ENCODE measurements at regions not wholly inside any gene's neighbourhood (a gene's known extent, or its start where the extent isn't known, plus 50 kb on each side); places are given as distances from the start of the nearest gene placed in this dataset.
"Not testable (repeated sequence)": the region's sequence is repeated elsewhere in the genome, so short reads cannot be mapped to it uniquely, and the experiment has no call there.

- intact Hi-C loops (cut with DNase I), result no loop called here
- DNase-seq, result no peak
- no peak overlapping the region for H3K9ac ChIP-seq (ENCODE audit: low read depth in 2 of 2, low read length in 2 of 2)
- TF ChIP-seq, protein P1, sequence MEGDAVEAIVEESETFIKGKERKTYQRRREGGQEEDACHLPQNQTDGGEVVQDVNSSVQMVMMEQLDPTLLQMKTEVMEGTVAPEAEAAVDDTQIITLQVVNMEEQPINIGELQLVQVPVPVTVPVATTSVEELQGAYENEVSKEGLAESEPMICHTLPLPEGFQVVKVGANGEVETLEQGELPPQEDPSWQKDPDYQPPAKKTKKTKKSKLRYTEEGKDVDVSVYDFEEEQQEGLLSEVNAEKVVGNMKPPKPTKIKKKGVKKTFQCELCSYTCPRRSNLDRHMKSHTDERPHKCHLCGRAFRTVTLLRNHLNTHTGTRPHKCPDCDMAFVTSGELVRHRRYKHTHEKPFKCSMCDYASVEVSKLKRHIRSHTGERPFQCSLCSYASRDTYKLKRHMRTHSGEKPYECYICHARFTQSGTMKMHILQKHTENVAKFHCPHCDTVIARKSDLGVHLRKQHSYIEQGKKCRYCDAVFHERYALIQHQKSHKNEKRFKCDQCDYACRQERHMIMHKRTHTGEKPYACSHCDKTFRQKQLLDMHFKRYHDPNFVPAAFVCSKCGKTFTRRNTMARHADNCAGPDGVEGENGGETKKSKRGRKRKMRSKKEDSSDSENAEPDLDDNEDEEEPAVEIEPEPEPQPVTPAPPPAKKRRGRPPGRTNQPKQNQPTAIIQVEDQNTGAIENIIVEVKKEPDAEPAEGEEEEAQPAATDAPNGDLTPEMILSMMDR (IDR thresholded peaks at IDR 0.05), result no peak
- H3K4me1 ChIP-seq, result no peaks in the 10 kb centered on the region
- no peak overlapping the region for H3K27ac ChIP-seq
- H3K27me3 ChIP-seq, result no peaks in the 10 kb centered on the region
- H3K4me3 ChIP-seq, result no peak overlapping the region
- H3K9me3 ChIP-seq, result no peaks in the 10 kb centered on the region
- H3K36me3 ChIP-seq, result no peaks in the 10 kb centered on the region
Observed at GRCh38 chr3:68560728-68561127, 371.6 kb downstream of the TAFA4 start.

GRCh38 chr3:68535782-68536181 is 396.6 kb downstream of the TAFA4 start:
- intact Hi-C loops (cut with DNase I), result no loop called here
- DNase-seq, result no peak

GRCh38 chr3:68523330-68523729 is 409.0 kb downstream of the TAFA4 start:
- TF ChIP-seq, protein P1 (IDR thresholded peaks at IDR 0.05), result no peak
- Histone ChIP-seq H3K9ac (ENCODE audit: low read depth in 2 of 2, low read length in 2 of 2) (no peak overlapping the region), H3K4me1 (no peaks in the 10 kb centered on the region), H3K4me3 (no peak overlapping the region), H3K27ac (no peak overlapping the region), H3K9me3 (no peaks in the 10 kb centered on the region), H3K36me3 (no peaks in the 10 kb centered on the region), H3K27me3 (no peaks in the 10 kb centered on the region)
- no peak for DNase-seq
- intact Hi-C loops (cut with DNase I), result no loop called here

More at GRCh38 chr3:68535782-68536181, 396.6 kb downstream of the TAFA4 start:
- Histone ChIP-seq H3K4me1 (no peaks in the 10 kb centered on the region), H3K4me3 (no peak overlapping the region), H3K27ac (no peak overlapping the region), H3K9ac (ENCODE audit: low read depth in 2 of 2, low read length in 2 of 2) (no peak overlapping the region), H3K27me3 (no peaks in the 10 kb centered on the region), H3K9me3 (no peaks in the 10 kb centered on the region), H3K36me3 (no peaks in the 10 kb centered on the region)
- TF ChIP-seq, protein P1 (IDR thresholded peaks at IDR 0.05), result no peak

GRCh38 chr3:68515237-68515636 is 417.1 kb downstream of the TAFA4 start:
- DNase-seq, result no peak
- no peaks in the 10 kb centered on the region for H3K36me3 ChIP-seq
- H3K9me3 ChIP-seq, result no peaks in the 10 kb centered on the region
- intact Hi-C loops (cut with DNase I), result no loop called here
- no peak overlapping the region for H3K4me3 ChIP-seq
- TF ChIP-seq, protein P1 (IDR thresholded peaks at IDR 0.05), result no peak
- H3K27me3 ChIP-seq, result no peaks in the 10 kb centered on the region
- no peak overlapping the region for H3K27ac ChIP-seq
- H3K4me1 ChIP-seq, result no peaks in the 10 kb centered on the region
- no peak overlapping the region for H3K9ac ChIP-seq (ENCODE audit: low read depth in 2 of 2, low read length in 2 of 2)

- no peaks in the 10 kb centered on the region for H3K36me3 ChIP-seq
- no peaks in the 10 kb centered on the region for H3K9me3 ChIP-seq
- no peak overlapping the region for H3K27ac ChIP-seq
- intact Hi-C loops (cut with DNase I), result no loop called here
- no peak overlapping the region for H3K9ac ChIP-seq (ENCODE audit: low read depth in 2 of 2, low read length in 2 of 2)
- no peaks in the 10 kb centered on the region for H3K27me3 ChIP-seq
- no peak for DNase-seq
- TF ChIP-seq, protein P1 (IDR thresholded peaks at IDR 0.05), result no peak
- no peak overlapping the region for H3K4me3 ChIP-seq
- no peaks in the 10 kb centered on the region for H3K4me1 ChIP-seq
Observed at GRCh38 chr3:68504201-68504600, 428.1 kb downstream of the TAFA4 start.

- H3K27ac ChIP-seq; intact Hi-C loops (cut with DNase I); H3K27me3 ChIP-seq; H3K9me3 ChIP-seq; DNase-seq; H3K4me1 ChIP-seq; H3K4me3 ChIP-seq; H3K36me3 ChIP-seq; H3K9ac ChIP-seq (ENCODE audit: low read depth in 2 of 2, low read length in 2 of 2): not testable (repeated sequence)
Observed at GRCh38 chr3:68485845-68486244, 446.5 kb downstream of the TAFA4 start.

Measured in colonic mucosa (tissue), 4 donors.